ENCODE measurements at regions not wholly inside any gene's neighbourhood (a gene's known extent, or its start where the extent isn't known, plus 50 kb on each side); places are given as distances from the start of the nearest gene placed in this dataset.

- DNase-seq (ENCODE audit: low read depth, low spot score) = no peak
- in situ Hi-C loops (cut with HindIII; ENCODE audit: low sequenced_read_pairs) = no loop called here
- TF ChIP-seq CTCF (IDR thresholded peaks at IDR 0.05; ENCODE audit: low read depth, low read length) = no peak
- H3K4me3 ChIP-seq (ENCODE audit: low read depth, low read length) = no peak overlapping the region
Observed at GRCh38 chr10:130339091-130339490, 202.9 kb downstream of the GLRX3 start.

GRCh38 chr10:130339911-130340310 is 203.7 kb downstream of the GLRX3 start:
- no peak for DNase-seq (ENCODE audit: low read depth, low spot score)
- in situ Hi-C loops (cut with HindIII; ENCODE audit: low sequenced_read_pairs) = no loop called here
- TF ChIP-seq CTCF (IDR thresholded peaks at IDR 0.05; ENCODE audit: low read depth, low read length) = no peak
- H3K4me3 ChIP-seq (ENCODE audit: low read depth, low read length) = no peak overlapping the region

- in situ Hi-C loops (cut with HindIII; ENCODE audit: low sequenced_read_pairs) = no loop called here
- TF ChIP-seq CTCF (IDR thresholded peaks at IDR 0.05; ENCODE audit: low read depth, low read length) = no peak
- DNase-seq (ENCODE audit: low read depth, low spot score) = no peak
- H3K4me3 ChIP-seq (ENCODE audit: low read depth, low read length) = no peak overlapping the region
Observed at GRCh38 chr10:130340816-130341215, 204.6 kb downstream of the GLRX3 start.

GRCh38 chr10:130341356-130341755 is 205.2 kb downstream of the GLRX3 start:
- H3K4me3 ChIP-seq (ENCODE audit: low read depth, low read length) = no peak overlapping the region
- TF ChIP-seq CTCF (IDR thresholded peaks at IDR 0.05; ENCODE audit: low read depth, low read length) = no peak
- DNase-seq (ENCODE audit: low read depth, low spot score) = no peak
- in situ Hi-C loops (cut with HindIII; ENCODE audit: low sequenced_read_pairs) = no loop called here

- in situ Hi-C loops (cut with HindIII; ENCODE audit: low sequenced_read_pairs) = no loop called here
- no peak for TF ChIP-seq CTCF (IDR thresholded peaks at IDR 0.05; ENCODE audit: low read depth, low read length)
- no peak for DNase-seq (ENCODE audit: low read depth, low spot score)
- no peak overlapping the region for H3K4me3 ChIP-seq (ENCODE audit: low read depth, low read length)
Observed at GRCh38 chr10:130345728-130346127, 209.5 kb downstream of the GLRX3 start.

GRCh38 chr10:130350996-130351395 is 214.8 kb downstream of the GLRX3 start:
- no peak for DNase-seq (ENCODE audit: low read depth, low spot score)
- H3K4me3 ChIP-seq (ENCODE audit: low read depth, low read length) = no peak overlapping the region
- TF ChIP-seq CTCF (IDR thresholded peaks at IDR 0.05; ENCODE audit: low read depth, low read length) = no peak
- in situ Hi-C loops (cut with HindIII; ENCODE audit: low sequenced_read_pairs) = no loop called here
